AG09319 (cell line): ENCODE measurements at regions not wholly inside any gene's neighbourhood (a gene's known extent, or its start where the extent isn't known, plus 50 kb on each side); places are given as distances from the start of the nearest gene placed in this dataset.

Experiments used
- DNase-seq: peaks from one replicate; pipeline ENCODE4 v3.0.0-alpha.2; 2010; ENCODE audit warnings: low read depth; ENCODE audit errors: extremely low read depth
- CTCF ChIP-seq: IDR thresholded peaks from 2 replicates; pipeline ENCODE4 v1.5.1; 2011; ENCODE audit warnings: low read depth, mild to moderate bottlenecking, inconsistent platforms, low read length, moderate library complexity

DNA sequence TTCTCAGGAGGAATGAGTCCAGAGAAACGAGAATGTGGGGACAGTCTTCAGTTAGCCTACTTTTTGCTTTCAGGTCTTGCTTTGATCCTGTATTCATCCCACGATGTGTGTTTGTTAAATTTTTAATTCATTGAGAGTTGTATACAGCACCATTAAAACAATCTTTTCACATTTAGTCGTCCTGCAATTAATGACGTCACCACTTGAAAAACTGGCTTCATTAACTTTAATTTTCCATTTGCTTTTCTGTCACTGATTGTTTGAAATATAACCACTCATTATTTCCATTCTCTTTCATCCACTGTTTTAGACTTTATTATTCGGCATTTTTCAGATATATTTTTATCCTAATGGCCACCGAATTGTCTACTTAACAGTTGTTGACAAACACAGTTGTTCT, 146.9 kb downstream of the TFEC start:
- TF ChIP-seq CTCF, result no peak
- DNase-seq, result no peak

DNA sequence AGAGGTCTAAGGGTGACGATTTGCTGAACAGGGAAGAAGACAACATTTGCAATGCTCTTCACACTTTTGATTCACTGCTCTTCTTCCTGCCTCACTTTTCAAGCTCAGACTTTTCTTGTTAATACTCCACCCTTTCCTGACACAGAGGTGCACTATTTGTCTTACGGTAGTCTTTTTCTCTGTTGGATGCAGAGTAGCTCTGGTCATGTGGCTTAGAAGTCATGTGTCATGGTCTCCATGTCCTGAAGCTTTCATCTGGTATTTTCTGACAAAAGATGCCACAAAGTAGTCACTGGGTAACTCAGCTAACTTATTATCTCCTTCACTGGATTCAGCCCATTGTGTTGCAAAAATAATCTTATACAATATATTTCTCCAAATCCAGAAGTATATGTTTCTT, 149.1 kb downstream of the TFEC start:
- no peak for TF ChIP-seq CTCF
- no peak for DNase-seq

DNA sequence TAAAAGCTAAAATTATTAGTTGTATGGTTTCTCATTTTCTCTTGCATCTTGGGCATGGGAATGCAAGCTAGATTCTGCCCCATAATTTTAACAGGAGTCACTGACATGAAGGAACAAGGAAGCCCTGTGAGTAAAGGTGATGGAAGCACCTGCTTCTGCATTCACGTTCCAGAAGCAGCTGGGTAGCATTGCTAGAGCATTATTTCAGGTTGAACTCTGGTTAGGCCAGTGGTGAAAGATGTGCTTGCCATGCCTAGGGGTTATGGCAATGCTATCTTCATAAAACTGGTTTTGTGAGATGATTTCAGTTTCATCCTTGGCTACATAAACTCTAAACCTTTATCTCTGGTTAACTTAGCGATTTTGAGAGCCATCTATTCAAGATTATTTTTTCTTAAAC, 151.4 kb downstream of the TFEC start:
- TF ChIP-seq CTCF, result no peak
- DNase-seq, result no peak

DNA sequence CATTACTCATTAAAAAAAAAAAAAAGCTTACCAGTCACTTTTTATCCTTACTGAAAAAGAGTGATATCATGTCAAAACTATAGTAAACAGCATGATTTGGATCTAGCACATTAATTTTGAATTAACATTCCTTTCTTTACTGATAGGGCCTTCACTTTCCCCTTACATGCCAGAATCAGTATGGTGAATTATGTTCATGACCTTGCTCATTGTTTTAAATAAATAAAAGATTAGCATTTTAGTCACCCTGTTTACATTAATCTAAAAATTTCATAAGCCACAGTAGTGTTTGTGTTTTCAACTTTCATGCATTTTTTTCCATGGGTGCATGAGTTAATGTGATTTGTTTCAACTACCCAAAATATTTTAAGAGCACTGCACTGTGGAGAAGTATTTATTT, 160.8 kb downstream of the TFEC start:
- DNase-seq, result no peak
- no peak for TF ChIP-seq CTCF

- peak; percentile 41 for DNase-seq
- no peak for TF ChIP-seq CTCF
Observed at GRCh38 chr7:115869190-115869589, 161.4 kb downstream of the TFEC start.

- DNase-seq, result no peak
- no peak for TF ChIP-seq CTCF
Observed at GRCh38 chr7:115868369-115868768, 162.2 kb downstream of the TFEC start.

GRCh38 chr7:115864082-115864481, 166.5 kb downstream of the TFEC start:
- no peak for DNase-seq
- TF ChIP-seq CTCF, result no peak
